CD4-positive, alpha-beta T cell (primary cell): ENCODE measurements at regions not wholly inside any gene's neighbourhood (a gene's known extent, or its start where the extent isn't known, plus 50 kb on each side); places are given as distances from the start of the nearest gene placed in this dataset.

Experiments
- ATAC-seq: fragments of 200-7000 bp; cut with Tn5 transposase; one replicate; pipeline ENCODE4 v1.10.0; 2022; ENCODE audit warnings: mild to moderate bottlenecking; ENCODE audit not compliant: poor library complexity
- CTCF ChIA-PET: fragments of 350-600 bp; sonication (Branson Sonifier 250); formaldehyde crosslinking; loops from one replicate; lab custom pipeline; 2021; ENCODE audit warnings: antibody characterized with exemption, inconsistent platforms; lab: Charles Lee
- POLR2A ChIA-PET: fragments of 350-600 bp; sonication (Branson Sonifier 250); formaldehyde crosslinking; loops from one replicate; lab custom pipeline; 2021; ENCODE audit warnings: antibody characterized with exemption, inconsistent platforms; lab: Charles Lee
- DNase-seq, 14 experiments: peaks; one replicate each; pipeline ENCODE4 v3.0.0-alpha.2; 2013 to 2020; ENCODE audit warnings: mixed read lengths in 2 of 14
- H3K27ac ChIP-seq, 2 donors: one replicate each; pipeline versions ENCODE4 v1.5.1 to v1.7.0; 2013; ENCODE audit warnings: low read length in 2 of 2, low read depth in 1 of 2, mild to moderate bottlenecking in 1 of 2
- H3K27me3 ChIP-seq, 2 experiments: 1 replicate in 1 of 2; 2 replicates in 1 of 2; pipeline versions ENCODE4 v1.6.1 to v1.7.0; 2013; ENCODE audit warnings: low read length in 2 of 2, control low read depth in 1 of 2, mild to moderate bottlenecking in 1 of 2, moderate library complexity in 1 of 2; ENCODE audit not compliant: insufficient read depth in 2 of 2, control insufficient read depth in 1 of 2
- H3K36me3 ChIP-seq: one replicate; pipeline ENCODE4 v1.6.1; 2013; ENCODE audit warnings: low read length, control low read depth; ENCODE audit not compliant: insufficient read depth
- H3K4me1 ChIP-seq: one replicate; pipeline ENCODE4 v1.6.1; 2013; ENCODE audit warnings: low read length, control low read depth; ENCODE audit not compliant: insufficient read depth
- H3K4me3 ChIP-seq: one replicate; pipeline ENCODE4 v1.5.1; 2013; ENCODE audit warnings: mild to moderate bottlenecking, low read length, moderate library complexity
- H3K9me3 ChIP-seq, 2 experiments: 1 replicate in 1 of 2; 2 replicates in 1 of 2; pipeline versions ENCODE4 v1.6.1 to v1.7.0; 2013; ENCODE audit warnings: low read length in 2 of 2, mild to moderate bottlenecking in 2 of 2, control low read depth in 1 of 2, moderate library complexity in 1 of 2; ENCODE audit not compliant: control insufficient read depth in 1 of 2, insufficient read depth in 1 of 2
- H3K27ac Mint-ChIP-seq: one replicate; pipeline ENCODE4 v1.8.0; 2020; ENCODE audit warnings: mixed read lengths
- H3K27me3 Mint-ChIP-seq: one replicate; pipeline ENCODE4 v1.8.0; 2021; ENCODE audit warnings: mixed read lengths
- H3K36me3 Mint-ChIP-seq: one replicate; pipeline ENCODE4 v1.8.0; 2021; ENCODE audit warnings: low read depth, mixed read lengths
- H3K4me1 Mint-ChIP-seq: one replicate; pipeline ENCODE4 v1.8.0; 2021; ENCODE audit warnings: low read depth, mixed read lengths
- H3K4me3 Mint-ChIP-seq: one replicate; pipeline ENCODE4 v1.8.0; 2020; ENCODE audit warnings: mild to moderate bottlenecking, mixed read lengths
- H3K9me3 Mint-ChIP-seq: one replicate; pipeline ENCODE4 v1.8.0; 2020; ENCODE audit warnings: mixed read lengths
- intact Hi-C, 2 experiments: fragments of 100-400 bp; cut with DNase I in 1 of 2; cut with micrococcal nuclease in 1 of 2; formaldehyde crosslinking; loops; one replicate each; pipeline versions ENCODE4 v1.15.1 to v1.9.0; 2023 to 2025; cut with DNase I, micrococcal nuclease
- TF ChIP-seq, protein P1 (sequence below): fragments of 200-600 bp; IDR thresholded peaks from one replicate; pipeline ENCODE4 v1.8.0; 2022; ENCODE audit warnings: antibody characterized with exemption, mild to moderate bottlenecking

DNA sequence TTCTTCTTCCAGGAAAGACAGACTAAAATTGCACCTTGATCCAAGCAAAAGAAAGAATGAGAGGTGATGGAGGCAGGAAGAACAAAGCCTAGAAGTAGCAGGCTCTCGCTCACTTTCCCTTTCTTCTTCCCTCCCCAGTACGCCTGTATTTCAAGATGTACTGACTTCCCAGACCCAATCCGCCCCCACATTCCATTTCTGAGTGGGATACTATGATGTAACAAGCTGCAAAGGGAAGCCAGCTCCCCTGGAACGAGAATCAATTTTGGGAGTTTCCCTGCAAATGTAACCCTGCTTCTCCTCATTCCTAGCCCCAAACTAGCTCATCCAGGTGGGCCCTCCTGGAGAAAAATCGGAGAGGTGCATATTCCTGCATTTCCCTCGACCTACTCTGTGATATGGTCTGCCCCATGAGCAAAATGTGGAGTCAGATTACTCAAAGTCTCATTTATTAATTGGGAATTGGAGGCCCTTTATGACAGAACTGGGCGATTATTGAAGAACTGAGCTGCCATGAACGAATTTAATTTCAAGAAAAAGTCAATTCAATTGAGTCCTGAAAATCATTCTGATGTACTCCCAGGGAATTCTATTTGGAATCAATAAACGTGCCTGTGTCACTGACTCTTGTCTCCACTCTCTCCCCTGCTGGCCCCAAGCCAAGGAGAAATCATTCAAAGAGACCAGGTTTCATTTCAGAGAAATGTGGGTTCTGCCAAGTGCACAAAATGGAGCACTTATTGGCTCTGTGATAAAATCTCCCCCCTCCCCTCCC is 398.9 kb downstream of the SHISA9 start:
- TF ChIP-seq, protein P1, sequence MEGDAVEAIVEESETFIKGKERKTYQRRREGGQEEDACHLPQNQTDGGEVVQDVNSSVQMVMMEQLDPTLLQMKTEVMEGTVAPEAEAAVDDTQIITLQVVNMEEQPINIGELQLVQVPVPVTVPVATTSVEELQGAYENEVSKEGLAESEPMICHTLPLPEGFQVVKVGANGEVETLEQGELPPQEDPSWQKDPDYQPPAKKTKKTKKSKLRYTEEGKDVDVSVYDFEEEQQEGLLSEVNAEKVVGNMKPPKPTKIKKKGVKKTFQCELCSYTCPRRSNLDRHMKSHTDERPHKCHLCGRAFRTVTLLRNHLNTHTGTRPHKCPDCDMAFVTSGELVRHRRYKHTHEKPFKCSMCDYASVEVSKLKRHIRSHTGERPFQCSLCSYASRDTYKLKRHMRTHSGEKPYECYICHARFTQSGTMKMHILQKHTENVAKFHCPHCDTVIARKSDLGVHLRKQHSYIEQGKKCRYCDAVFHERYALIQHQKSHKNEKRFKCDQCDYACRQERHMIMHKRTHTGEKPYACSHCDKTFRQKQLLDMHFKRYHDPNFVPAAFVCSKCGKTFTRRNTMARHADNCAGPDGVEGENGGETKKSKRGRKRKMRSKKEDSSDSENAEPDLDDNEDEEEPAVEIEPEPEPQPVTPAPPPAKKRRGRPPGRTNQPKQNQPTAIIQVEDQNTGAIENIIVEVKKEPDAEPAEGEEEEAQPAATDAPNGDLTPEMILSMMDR, result no peak
- ATAC-seq, result no peak

DNA sequence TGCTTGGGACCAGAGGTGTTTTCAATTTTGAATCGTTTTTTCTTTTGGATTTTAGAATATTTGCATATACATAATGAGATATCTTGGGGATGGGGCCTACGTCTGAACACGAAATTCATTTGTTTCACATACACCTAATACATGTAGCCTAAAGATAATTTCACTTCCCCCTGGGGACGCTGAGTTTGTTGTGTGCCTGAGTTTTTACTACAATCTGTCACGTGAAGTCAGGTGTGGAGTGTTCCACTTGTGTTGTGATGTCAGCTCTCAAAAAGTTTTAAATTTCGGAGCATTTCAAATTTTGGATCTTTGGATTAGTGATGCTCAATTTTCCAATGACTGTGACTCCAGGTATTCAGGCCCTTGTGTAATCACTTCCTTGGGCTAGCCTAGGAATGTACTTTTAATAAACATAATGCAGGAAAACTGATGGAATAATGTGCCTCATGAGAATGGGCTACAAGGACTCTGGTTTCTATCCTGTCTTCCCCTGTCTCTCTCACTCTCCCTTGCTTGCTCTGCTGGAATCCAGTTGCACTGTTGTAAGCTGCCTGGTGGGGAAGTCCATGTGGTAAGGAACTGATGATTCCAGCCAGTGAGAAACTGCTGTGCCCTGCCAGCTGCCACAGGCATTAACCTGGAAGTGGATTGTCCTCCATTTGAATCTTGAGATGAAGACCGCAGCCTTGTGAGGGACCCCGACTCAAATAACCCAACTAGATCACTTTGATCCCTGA is 403.8 kb downstream of the SHISA9 start:
- H3K36me3 ChIP-seq, result no peaks in the 10 kb centered on the region
- ATAC-seq (no peak), DNase-seq (no peak)
- ChIA-PET POLR2A (no interaction called here), CTCF (no interaction called here)
- Mint-ChIP-seq H3K36me3 (no peaks in the 10 kb centered on the region), H3K9me3 (peaks cover 2% of the 10 kb centered on the region), H3K27me3 (no peaks in the 10 kb centered on the region), H3K4me1 (no peaks in the 10 kb centered on the region), H3K4me3 (no peak overlapping the region), H3K27ac (no peak overlapping the region)
- TF ChIP-seq, protein P1, result no peak
- H3K27ac ChIP-seq, result no peak overlapping the region
- H3K4me3 ChIP-seq, result no peak overlapping the region
- H3K9me3 ChIP-seq, result no peaks in the 10 kb centered on the region
- intact Hi-C loops, result no loop called here
- no peaks in the 10 kb centered on the region for H3K27me3 ChIP-seq
- no peaks in the 10 kb centered on the region for H3K4me1 ChIP-seq

More for the DNA sequence above, 398.9 kb downstream of the SHISA9 start:
- H3K4me1 Mint-ChIP-seq, result no peaks in the 10 kb centered on the region
- peaks cover 0 to 6% of the 10 kb centered on the region in 2 experiments for H3K9me3 ChIP-seq
- H3K27me3 ChIP-seq, result no peaks in the 10 kb centered on the region
- intact Hi-C loops, result no loop called here
- CTCF ChIA-PET, result no interaction called here
- POLR2A ChIA-PET, result no interaction called here
- no peak overlapping the region for H3K4me3 ChIP-seq
- no peaks in the 10 kb centered on the region for H3K27me3 Mint-ChIP-seq
- no peaks in the 10 kb centered on the region for H3K36me3 Mint-ChIP-seq
- H3K4me3 Mint-ChIP-seq, result no peak overlapping the region
- H3K4me1 ChIP-seq, result no peaks in the 10 kb centered on the region
- H3K27ac ChIP-seq, result no peak overlapping the region
- H3K27ac Mint-ChIP-seq, result no peak overlapping the region
- no peak for DNase-seq
- H3K9me3 Mint-ChIP-seq, result peaks cover 2% of the 10 kb centered on the region
- no peaks in the 10 kb centered on the region for H3K36me3 ChIP-seq

DNA sequence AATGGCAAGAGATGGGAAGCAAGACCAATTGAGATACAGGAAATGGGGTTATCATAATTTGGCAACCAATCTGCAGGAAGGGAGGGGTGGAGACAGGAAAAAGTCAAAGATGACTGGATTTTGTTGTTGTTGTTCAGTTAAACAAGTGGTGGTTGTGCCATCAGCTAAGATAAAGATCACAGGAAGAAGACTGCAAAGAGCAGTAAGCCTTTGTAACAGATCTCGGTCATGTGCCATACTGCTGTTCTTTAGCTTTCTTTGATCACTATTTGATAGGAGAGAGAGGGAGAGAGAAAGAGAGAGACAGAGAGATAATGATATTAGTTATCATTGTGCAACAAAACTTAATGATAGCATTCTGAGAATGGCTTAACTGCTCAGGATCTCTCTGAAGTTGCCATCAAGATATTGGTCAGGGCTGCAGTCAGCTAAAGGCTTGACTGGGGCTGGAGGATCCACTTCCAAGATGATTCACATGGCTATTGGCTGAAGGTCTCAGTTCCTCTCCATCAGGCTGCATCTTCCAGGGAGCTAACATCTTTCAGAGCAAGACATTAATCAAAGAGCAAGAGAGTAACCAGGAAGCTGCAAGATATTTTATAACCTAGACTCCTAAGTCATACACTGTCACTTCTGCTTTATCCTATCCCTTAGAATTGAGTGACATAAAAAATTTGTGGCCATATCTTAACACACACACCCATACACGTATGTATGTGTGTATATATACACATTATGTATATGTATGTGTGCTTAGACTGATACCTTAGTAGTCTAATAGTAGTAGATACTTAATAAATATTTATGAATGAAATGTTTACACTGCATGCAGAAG is 405.0 kb downstream of the SHISA9 start:
- TF ChIP-seq, protein P1, result no peak
- no peaks in the 10 kb centered on the region for H3K4me1 ChIP-seq
- ATAC-seq (no peak), DNase-seq (no peak)
- no peak overlapping the region for H3K4me3 Mint-ChIP-seq
- no peaks in the 10 kb centered on the region for H3K9me3 Mint-ChIP-seq
- no peak overlapping the region for H3K27ac Mint-ChIP-seq
- no peaks in the 10 kb centered on the region for H3K27me3 ChIP-seq
- no peaks in the 10 kb centered on the region for H3K4me1 Mint-ChIP-seq
- intact Hi-C loops, result no loop called here
- H3K36me3 Mint-ChIP-seq, result no peaks in the 10 kb centered on the region
- H3K9me3 ChIP-seq, result no peaks in the 10 kb centered on the region
- H3K27ac ChIP-seq, result no peak overlapping the region
- no peaks in the 10 kb centered on the region for H3K36me3 ChIP-seq
- H3K4me3 ChIP-seq, result no peak overlapping the region
- CTCF ChIA-PET, result no interaction called here
- H3K27me3 Mint-ChIP-seq, result no peaks in the 10 kb centered on the region
- POLR2A ChIA-PET, result no interaction called here
